Immature natural killer cell (primary cell): ENCODE measurements at regions not wholly inside any gene's neighbourhood (a gene's known extent, or its start where the extent isn't known, plus 50 kb on each side); places are given as distances from the start of the nearest gene placed in this dataset.
"Not testable (repeated sequence)": the region's sequence is repeated elsewhere in the genome, so short reads cannot be mapped to it uniquely, and the experiment has no call there.

Experiments
- DNase-seq, 3 donors: peaks; one replicate each; pipeline ENCODE4 v3.0.0; 2022; ENCODE audit warnings: mixed read lengths in 1 of 3
- H3K27ac Mint-ChIP-seq, 6 donors: one replicate each; pipeline ENCODE4 v1.8.0; 2020; ENCODE audit warnings: mixed read lengths in 6 of 6, mild to moderate bottlenecking in 5 of 6, inconsistent platforms in 4 of 6, moderate library complexity in 3 of 6
- H3K27me3 Mint-ChIP-seq, 3 donors: one replicate each; pipeline ENCODE4 v1.8.0; 2020 to 2021; ENCODE audit warnings: low read depth in 3 of 3, mild to moderate bottlenecking in 3 of 3, mixed read lengths in 3 of 3, moderate library complexity in 3 of 3, inconsistent platforms in 1 of 3
- H3K36me3 Mint-ChIP-seq, 3 donors: one replicate each; pipeline ENCODE4 v1.8.0; 2020; ENCODE audit warnings: mixed read lengths in 3 of 3, inconsistent platforms in 2 of 3, mild to moderate bottlenecking in 2 of 3
- H3K4me1 Mint-ChIP-seq, 2 donors: one replicate each; pipeline ENCODE4 v1.8.0; 2020; ENCODE audit warnings: inconsistent platforms in 2 of 2, mild to moderate bottlenecking in 2 of 2, mixed read lengths in 2 of 2, moderate library complexity in 1 of 2
- H3K4me3 Mint-ChIP-seq, 5 donors: one replicate each; pipeline ENCODE4 v1.8.0; 2020; ENCODE audit warnings: mild to moderate bottlenecking in 5 of 5, mixed read lengths in 5 of 5, inconsistent platforms in 3 of 5, moderate library complexity in 3 of 5
- H3K9me3 Mint-ChIP-seq, 6 donors: one replicate each; pipeline ENCODE4 v1.8.0; 2020; ENCODE audit warnings: mild to moderate bottlenecking in 6 of 6, mixed read lengths in 6 of 6, inconsistent platforms in 4 of 6, moderate library complexity in 3 of 6

- Mint-ChIP-seq H3K9me3 (no peaks in the 10 kb centered on the region), H3K4me3 (no peak overlapping the region), H3K36me3 (no peaks in the 10 kb centered on the region), H3K27me3 (peaks cover 0 to 2% (median 0%) of the 10 kb centered on the region in 3 donors), H3K4me1 (no peaks in the 10 kb centered on the region), H3K27ac (no peak overlapping the region)
- DNase-seq, result no peak
Measured at GRCh38 chr4:169342906-169343564, 72.3 kb upstream of the SH3RF1 start.

GRCh38 chr4:169342159-169342860 lies 71.6 kb upstream of the SH3RF1 start:
- no peaks in the 10 kb centered on the region for H3K36me3 Mint-ChIP-seq
- no peaks in the 10 kb centered on the region for H3K4me1 Mint-ChIP-seq
- DNase-seq, result no peak

GRCh38 chr4:169341490-169341889 lies 70.7 kb upstream of the SH3RF1 start:
- Mint-ChIP-seq H3K27me3 (peaks cover 0 to 2% (median 0%) of the 10 kb centered on the region in 3 donors), H3K27ac (no peak overlapping the region), H3K4me3 (no peak overlapping the region), H3K36me3 (no peaks in the 10 kb centered on the region), H3K4me1 (no peaks in the 10 kb centered on the region), H3K9me3 (no peaks in the 10 kb centered on the region)
- no peak for DNase-seq

More at GRCh38 chr4:169342159-169342860, 71.6 kb upstream of the SH3RF1 start:
- H3K27me3 Mint-ChIP-seq, result peaks cover 0 to 2% (median 0%) of the 10 kb centered on the region in 3 donors
- no peak overlapping the region for H3K4me3 Mint-ChIP-seq
- no peak overlapping the region for H3K27ac Mint-ChIP-seq
- H3K9me3 Mint-ChIP-seq, result no peaks in the 10 kb centered on the region

GRCh38 chr4:169340834-169341233 lies 70.1 kb upstream of the SH3RF1 start:
- Mint-ChIP-seq H3K4me1 (no peaks in the 10 kb centered on the region), H3K9me3 (no peaks in the 10 kb centered on the region), H3K36me3 (no peaks in the 10 kb centered on the region), H3K27ac (no peak overlapping the region), H3K27me3 (peaks cover 0 to 2% (median 0%) of the 10 kb centered on the region in 3 donors), H3K4me3 (no peak overlapping the region)
- DNase-seq, result no peak

GRCh38 chr4:169338241-169338640 lies 67.5 kb upstream of the SH3RF1 start:
- Mint-ChIP-seq H3K4me3 (no peak overlapping the region), H3K4me1 (no peaks in the 10 kb centered on the region), H3K36me3 (no peaks in the 10 kb centered on the region), H3K27me3 (peaks cover 0 to 2% (median 0%) of the 10 kb centered on the region in 3 donors), H3K9me3 (no peaks in the 10 kb centered on the region), H3K27ac (no peak overlapping the region)
- DNase-seq, result no peak

GRCh38 chr4:169337510-169337909 lies 66.8 kb upstream of the SH3RF1 start:
- Mint-ChIP-seq H3K4me1 (no peaks in the 10 kb centered on the region), H3K27me3 (peaks cover 0 to 2% (median 0%) of the 10 kb centered on the region in 3 donors), H3K27ac (no peak overlapping the region), H3K36me3 (no peaks in the 10 kb centered on the region), H3K9me3 (no peaks in the 10 kb centered on the region), H3K4me3 (no peak overlapping the region)
- no peak for DNase-seq

- no peak overlapping the region for H3K27ac Mint-ChIP-seq
- no peaks in the 10 kb centered on the region for H3K36me3 Mint-ChIP-seq
Measured at GRCh38 chr4:169335331-169335730, 64.6 kb upstream of the SH3RF1 start.

GRCh38 chr4:169334335-169334734 lies 63.6 kb upstream of the SH3RF1 start:
- Mint-ChIP-seq H3K27me3 (no peaks in the 10 kb centered on the region), H3K4me1 (no peaks in the 10 kb centered on the region), H3K36me3 (no peaks in the 10 kb centered on the region), H3K27ac (no peak overlapping the region), H3K4me3 (no peak overlapping the region), H3K9me3 (no peaks in the 10 kb centered on the region)
- DNase-seq, result no peak

More at GRCh38 chr4:169335331-169335730, 64.6 kb upstream of the SH3RF1 start:
- no peak overlapping the region for H3K4me3 Mint-ChIP-seq
- DNase-seq, result no peak
- peaks cover 0 to 2% (median 0%) of the 10 kb centered on the region in 3 donors for H3K27me3 Mint-ChIP-seq
- no peaks in the 10 kb centered on the region for H3K4me1 Mint-ChIP-seq
- H3K9me3 Mint-ChIP-seq, result no peaks in the 10 kb centered on the region

GRCh38 chr4:169333265-169333664 lies 62.5 kb upstream of the SH3RF1 start:
- Mint-ChIP-seq H3K36me3 (no peaks in the 10 kb centered on the region), H3K4me3 (no peak overlapping the region), H3K27me3 (peaks cover 0 to 3% (median 0%) of the 10 kb centered on the region in 3 donors), H3K4me1 (no peaks in the 10 kb centered on the region), H3K27ac (no peak overlapping the region), H3K9me3 (no peaks in the 10 kb centered on the region)
- no peak for DNase-seq

- H3K36me3 Mint-ChIP-seq, result no peaks in the 10 kb centered on the region
- H3K4me1 Mint-ChIP-seq, result no peaks in the 10 kb centered on the region
- no peaks in the 10 kb centered on the region for H3K9me3 Mint-ChIP-seq
- H3K27ac Mint-ChIP-seq, result no peak overlapping the region
- DNase-seq, result no peak
- no peak overlapping the region for H3K4me3 Mint-ChIP-seq
- H3K27me3 Mint-ChIP-seq, result peaks cover 0 to 3% (median 0%) of the 10 kb centered on the region in 3 donors
Measured at GRCh38 chr4:169332583-169332982, 61.8 kb upstream of the SH3RF1 start.

GRCh38 chr4:169330811-169331210 lies 60.1 kb upstream of the SH3RF1 start:
- H3K4me3 Mint-ChIP-seq, result no peak overlapping the region
- H3K36me3 Mint-ChIP-seq, result no peaks in the 10 kb centered on the region
- DNase-seq, result no peak
- no peaks in the 10 kb centered on the region for H3K4me1 Mint-ChIP-seq
- H3K9me3 Mint-ChIP-seq, result no peaks in the 10 kb centered on the region
- peaks cover 0 to 6% (median 0%) of the 10 kb centered on the region in 3 donors for H3K27me3 Mint-ChIP-seq
- H3K27ac Mint-ChIP-seq, result no peak overlapping the region

- no peaks in the 10 kb centered on the region for H3K36me3 Mint-ChIP-seq
- peaks cover 0 to 6% (median 0%) of the 10 kb centered on the region in 3 donors for H3K27me3 Mint-ChIP-seq
- DNase-seq, result no peak
- no peaks in the 10 kb centered on the region for H3K4me1 Mint-ChIP-seq
- H3K9me3 Mint-ChIP-seq, result no peaks in the 10 kb centered on the region
- no peak overlapping the region for H3K27ac Mint-ChIP-seq
- no peak overlapping the region for H3K4me3 Mint-ChIP-seq
Measured at GRCh38 chr4:169330095-169330494, 59.3 kb upstream of the SH3RF1 start.

GRCh38 chr4:169327951-169328350 lies 57.2 kb upstream of the SH3RF1 start:
- no peak for DNase-seq
- no peak overlapping the region for H3K4me3 Mint-ChIP-seq
- H3K4me1 Mint-ChIP-seq, result no peaks in the 10 kb centered on the region
- peaks cover 0 to 6% (median 1%) of the 10 kb centered on the region in 3 donors for H3K27me3 Mint-ChIP-seq
- no peaks in the 10 kb centered on the region for H3K36me3 Mint-ChIP-seq
- no peaks in the 10 kb centered on the region for H3K9me3 Mint-ChIP-seq
- H3K27ac Mint-ChIP-seq, result no peak overlapping the region

GRCh38 chr4:169323925-169324324 lies 53.2 kb upstream of the SH3RF1 start:
- not testable (repeated sequence) for H3K4me1 Mint-ChIP-seq, H3K36me3 Mint-ChIP-seq, DNase-seq, H3K27me3 Mint-ChIP-seq, H3K9me3 Mint-ChIP-seq, H3K4me3 Mint-ChIP-seq, H3K27ac Mint-ChIP-seq

- H3K36me3 Mint-ChIP-seq, H3K27me3 Mint-ChIP-seq, H3K4me1 Mint-ChIP-seq, H3K27ac Mint-ChIP-seq, DNase-seq, H3K9me3 Mint-ChIP-seq: not testable (repeated sequence)
- peak overlapping the region in 1 of 5 donors; percentile 30 for H3K4me3 Mint-ChIP-seq
Measured at GRCh38 chr4:169322833-169323232, 52.1 kb upstream of the SH3RF1 start.
